ENCODE measurements at regions not wholly inside any gene's neighbourhood (a gene's known extent, or its start where the extent isn't known, plus 50 kb on each side); places are given as distances from the start of the nearest gene placed in this dataset.

- TF ChIP-seq CTCF (IDR thresholded peaks at IDR 0.05): no peak
- TF ChIP-seq POLR2A (IDR thresholded peaks at IDR 0.05): no peak
Observed at GRCh38 chr1:4271338-4271998, 371.4 kb upstream of the C1orf174 start.
